Stimulated activated naive B cell treated with anti-CD40 and anti-IgM and Interleukin-4, amounts not matched to agents 10 μg/mL and 1 μg/mL and 100 μg/mL, for 72 hours (primary cell): ENCODE measurements at regions not wholly inside any gene's neighbourhood (a gene's known extent, or its start where the extent isn't known, plus 50 kb on each side); places are given as distances from the start of the nearest gene placed in this dataset.
"Not testable (repeated sequence)": the region's sequence is repeated elsewhere in the genome, so short reads cannot be mapped to it uniquely, and the experiment has no call there.

Experiments
- ATAC-seq, 2 donors: fragments of 150-1000 bp; cut with Tn5 transposase; replicated peaks; 2 replicates each; pipeline ENCODE4 v1.10.0; 2021; ENCODE audit warnings: moderate library complexity in 1 of 2
- DNase-seq: peaks from one replicate; pipeline ENCODE4 v3.0.0; 2021
- H3K27ac Mint-ChIP-seq: one replicate; pipeline ENCODE4 v1.8.0; 2022; ENCODE audit warnings: mild to moderate bottlenecking, mixed read lengths
- H3K27me3 Mint-ChIP-seq, 2 donors: one replicate each; pipeline ENCODE4 v1.8.0; 2022; ENCODE audit warnings: mixed read lengths in 2 of 2
- H3K36me3 Mint-ChIP-seq, 2 donors: one replicate each; pipeline ENCODE4 v1.8.0; 2022; ENCODE audit warnings: mixed read lengths in 2 of 2, mild to moderate bottlenecking in 1 of 2
- H3K4me1 Mint-ChIP-seq, 2 donors: one replicate each; pipeline ENCODE4 v1.8.0; 2022; ENCODE audit warnings: mixed read lengths in 2 of 2, mild to moderate bottlenecking in 1 of 2
- H3K4me3 Mint-ChIP-seq, 2 donors: one replicate each; pipeline ENCODE4 v1.8.0; 2022; ENCODE audit warnings: mild to moderate bottlenecking in 2 of 2, mixed read lengths in 2 of 2, moderate library complexity in 1 of 2
- H3K9me3 Mint-ChIP-seq, 2 donors: one replicate each; pipeline ENCODE4 v1.8.0; 2022; ENCODE audit warnings: mixed read lengths in 2 of 2, mild to moderate bottlenecking in 1 of 2

DNA sequence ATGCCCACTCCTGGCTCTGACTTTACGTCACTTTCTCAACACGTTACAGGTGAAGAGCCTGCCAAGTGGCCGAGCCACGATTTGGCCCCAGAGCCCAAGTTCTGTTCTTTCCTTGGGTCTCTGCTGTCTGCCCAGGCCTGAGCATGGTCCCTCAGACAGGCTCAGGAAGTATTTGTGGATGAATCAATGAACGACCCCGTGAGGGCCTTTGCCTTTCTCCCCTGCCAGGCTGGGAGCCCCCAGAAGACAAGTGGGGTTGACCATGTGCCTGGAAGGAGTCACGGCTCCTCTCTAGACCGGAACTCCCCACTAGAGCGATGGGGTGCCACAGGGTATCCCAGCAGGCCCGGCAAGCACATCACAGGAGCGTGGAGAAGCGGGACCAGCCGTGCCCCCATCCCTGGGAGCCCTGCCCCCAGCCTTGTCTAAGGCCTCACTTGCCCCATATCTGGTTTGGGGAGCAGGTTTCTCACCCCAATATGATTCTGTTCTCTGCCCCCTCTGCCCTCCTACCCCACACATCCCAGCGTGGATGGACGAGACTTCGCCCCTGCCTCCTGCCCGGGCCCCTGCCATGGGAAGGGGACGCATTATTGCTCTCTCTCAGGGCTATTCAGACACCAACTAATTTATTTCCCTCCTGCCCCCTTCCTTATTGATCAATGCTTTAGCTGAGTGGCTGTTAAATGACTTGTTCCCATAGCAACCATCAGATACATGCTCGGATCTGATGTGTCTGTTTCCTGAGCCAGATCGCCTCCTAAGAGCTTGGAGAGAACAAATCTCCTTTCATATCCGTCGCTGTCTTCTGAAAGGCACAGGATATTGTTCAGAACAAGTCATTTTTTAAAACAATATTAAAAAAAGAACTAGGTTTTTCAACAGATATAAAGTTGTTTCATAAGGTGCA lies 69.0 kb downstream of the DIO3 start:
- peaks cover 4 to 11% of the 10 kb centered on the region in 2 donors for H3K4me1 Mint-ChIP-seq
- ATAC-seq: no peak
- DNase-seq: no peak
- no peaks in the 10 kb centered on the region for H3K36me3 Mint-ChIP-seq
- H3K27me3 Mint-ChIP-seq: peaks cover 42 to 46% of the 10 kb centered on the region in 2 donors
- no peaks in the 10 kb centered on the region for H3K9me3 Mint-ChIP-seq
- no peak overlapping the region for H3K27ac Mint-ChIP-seq
- H3K4me3 Mint-ChIP-seq: no peak overlapping the region

DNA sequence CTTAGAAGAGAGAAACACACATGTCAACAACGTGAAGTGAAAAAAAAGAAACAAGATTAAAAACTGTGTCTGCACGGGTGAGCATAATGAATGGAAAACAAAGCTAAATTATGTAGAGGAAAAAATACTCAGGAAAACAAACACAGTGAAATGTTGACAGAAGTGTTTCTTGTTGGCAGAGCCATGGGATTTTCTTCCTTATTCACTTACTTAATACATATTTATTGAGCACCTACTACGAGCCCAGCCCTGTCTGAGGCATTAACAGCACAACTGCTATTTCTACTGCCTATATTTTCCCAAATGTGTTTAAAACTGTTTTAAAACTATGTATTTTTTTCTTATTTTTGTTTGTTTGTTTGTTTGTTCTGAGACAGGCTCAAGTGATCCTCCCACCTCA lies 69.9 kb downstream of the DIO3 start:
- Mint-ChIP-seq H3K36me3 (no peaks in the 10 kb centered on the region), H3K4me3 (no peak overlapping the region), H3K4me1 (peaks cover 4 to 11% of the 10 kb centered on the region in 2 donors), H3K27ac (no peak overlapping the region), H3K9me3 (no peaks in the 10 kb centered on the region), H3K27me3 (peaks cover 40 to 52% of the 10 kb centered on the region in 2 donors)
- ATAC-seq (no peak), DNase-seq (no peak)

DNA sequence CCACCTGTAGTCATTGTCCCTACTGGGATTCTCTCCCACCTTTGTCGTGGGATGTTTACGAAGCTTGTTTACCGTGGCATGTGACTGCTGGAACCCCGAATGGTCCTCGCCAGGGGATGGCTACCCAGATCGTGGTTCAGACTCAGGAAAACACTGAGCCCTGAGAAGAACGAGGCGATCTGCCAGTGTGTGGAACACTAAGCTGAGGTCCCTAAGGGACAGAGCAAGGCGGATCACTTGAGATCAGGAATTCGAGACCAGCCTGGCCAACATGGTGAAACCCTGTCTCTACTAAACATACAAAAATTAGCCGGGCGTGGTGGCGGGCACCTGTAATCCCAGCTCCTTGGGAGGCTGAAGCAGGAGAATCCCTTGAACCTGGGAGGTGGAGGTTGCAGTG lies 70.7 kb downstream of the DIO3 start:
- H3K9me3 Mint-ChIP-seq, DNase-seq, ATAC-seq, H3K36me3 Mint-ChIP-seq, H3K4me3 Mint-ChIP-seq, H3K27ac Mint-ChIP-seq: not testable (repeated sequence)
- Mint-ChIP-seq H3K27me3 (peaks cover 48 to 59% of the 10 kb centered on the region in 2 donors), H3K4me1 (peaks cover 4 to 11% of the 10 kb centered on the region in 2 donors)

DNA sequence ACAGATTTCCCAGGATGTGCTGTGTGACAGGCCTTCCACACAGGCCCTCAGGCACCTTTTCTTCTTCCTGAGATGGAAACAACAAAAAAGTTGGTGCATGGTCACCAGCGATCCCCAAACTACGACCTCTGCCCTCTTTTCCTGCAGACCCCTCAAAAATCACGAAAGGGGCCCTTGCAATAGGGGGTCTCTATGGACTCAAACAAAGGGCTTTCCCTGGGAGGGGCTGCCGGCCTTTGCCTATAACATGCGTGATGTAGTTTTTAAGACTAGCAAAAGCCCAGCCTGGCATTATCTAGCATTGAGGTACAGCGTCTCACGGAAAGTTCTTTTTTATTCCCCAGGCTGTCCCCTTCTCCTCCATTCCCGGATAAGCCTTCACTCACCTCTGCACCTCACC lies 71.2 kb downstream of the DIO3 start:
- Mint-ChIP-seq H3K27ac (no peak overlapping the region), H3K9me3 (no peaks in the 10 kb centered on the region)
- ATAC-seq: no peak

DNA sequence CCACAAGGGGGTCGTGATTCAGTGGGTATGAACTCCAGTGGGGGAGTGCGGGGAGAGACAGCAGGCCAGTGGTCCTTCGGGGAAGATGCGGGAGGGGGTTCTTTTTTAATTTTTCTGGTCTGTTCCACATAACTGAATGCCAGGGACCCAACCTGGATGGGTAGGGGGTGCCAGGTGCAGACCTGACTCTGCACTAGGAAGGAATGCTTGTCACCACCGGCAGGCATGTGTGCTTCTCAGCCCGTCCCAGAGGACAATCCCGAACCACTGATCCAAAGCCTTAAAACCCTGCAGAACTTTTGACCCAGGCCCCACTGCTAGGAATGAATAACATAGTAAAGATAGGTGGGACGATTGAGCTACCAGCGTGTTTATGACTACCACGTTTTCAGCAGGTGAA lies 72.0 kb downstream of the DIO3 start:
- DNase-seq (no peak), ATAC-seq (no peak)
- H3K4me3 Mint-ChIP-seq: no peak overlapping the region
- no peaks in the 10 kb centered on the region for H3K36me3 Mint-ChIP-seq
- peaks cover 42 to 53% of the 10 kb centered on the region in 2 donors for H3K27me3 Mint-ChIP-seq
- no peak overlapping the region for H3K27ac Mint-ChIP-seq
- H3K9me3 Mint-ChIP-seq: no peaks in the 10 kb centered on the region
- H3K4me1 Mint-ChIP-seq: peaks cover 2 to 4% of the 10 kb centered on the region in 2 donors

More for the DNA sequence above, 71.2 kb downstream of the DIO3 start:
- peaks cover 49 to 60% of the 10 kb centered on the region in 2 donors for H3K27me3 Mint-ChIP-seq
- peaks cover 4 to 11% of the 10 kb centered on the region in 2 donors for H3K4me1 Mint-ChIP-seq
- DNase-seq: no peak
- H3K4me3 Mint-ChIP-seq: no peak overlapping the region
- H3K36me3 Mint-ChIP-seq: no peaks in the 10 kb centered on the region

DNA sequence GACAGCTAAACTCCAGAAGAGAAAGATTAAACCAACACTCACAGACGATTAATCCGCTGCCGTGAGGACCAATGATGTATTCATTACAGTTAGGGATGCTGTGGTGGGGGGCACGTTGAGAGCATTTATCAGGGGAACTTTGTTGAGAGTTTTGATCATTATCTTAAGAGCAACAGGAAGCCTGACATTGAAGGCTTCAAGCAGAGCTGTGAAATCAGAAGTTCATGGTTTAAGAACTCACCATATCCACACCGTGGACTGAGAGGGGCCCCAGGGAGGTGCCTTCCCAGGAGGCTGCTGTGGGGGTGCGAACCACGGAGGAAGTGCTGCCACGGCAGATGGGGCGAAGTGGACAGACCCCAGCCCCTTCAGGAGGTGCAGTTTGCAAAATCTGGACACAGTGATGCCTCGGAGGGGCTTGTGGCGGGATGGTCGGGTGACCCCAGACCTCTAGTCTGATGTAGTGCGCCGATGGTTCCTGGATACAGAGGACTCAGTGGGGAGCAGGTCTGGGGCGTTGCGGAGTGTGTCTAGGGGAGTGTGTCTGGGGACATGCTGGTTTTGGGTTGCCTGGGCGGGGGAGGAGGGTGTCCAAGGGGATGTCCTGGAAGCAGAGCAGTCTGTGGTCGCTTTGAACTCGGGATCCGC lies 73.0 kb downstream of the DIO3 start:
- ATAC-seq: no peak
- no peak overlapping the region for H3K4me3 Mint-ChIP-seq
- H3K27ac Mint-ChIP-seq: no peak overlapping the region
- peaks cover 0 to 2% of the 10 kb centered on the region in 2 donors for H3K4me1 Mint-ChIP-seq
- peaks cover 47 to 59% of the 10 kb centered on the region in 2 donors for H3K27me3 Mint-ChIP-seq
- DNase-seq: no peak
- H3K9me3 Mint-ChIP-seq: no peaks in the 10 kb centered on the region
- H3K36me3 Mint-ChIP-seq: no peaks in the 10 kb centered on the region

DNA sequence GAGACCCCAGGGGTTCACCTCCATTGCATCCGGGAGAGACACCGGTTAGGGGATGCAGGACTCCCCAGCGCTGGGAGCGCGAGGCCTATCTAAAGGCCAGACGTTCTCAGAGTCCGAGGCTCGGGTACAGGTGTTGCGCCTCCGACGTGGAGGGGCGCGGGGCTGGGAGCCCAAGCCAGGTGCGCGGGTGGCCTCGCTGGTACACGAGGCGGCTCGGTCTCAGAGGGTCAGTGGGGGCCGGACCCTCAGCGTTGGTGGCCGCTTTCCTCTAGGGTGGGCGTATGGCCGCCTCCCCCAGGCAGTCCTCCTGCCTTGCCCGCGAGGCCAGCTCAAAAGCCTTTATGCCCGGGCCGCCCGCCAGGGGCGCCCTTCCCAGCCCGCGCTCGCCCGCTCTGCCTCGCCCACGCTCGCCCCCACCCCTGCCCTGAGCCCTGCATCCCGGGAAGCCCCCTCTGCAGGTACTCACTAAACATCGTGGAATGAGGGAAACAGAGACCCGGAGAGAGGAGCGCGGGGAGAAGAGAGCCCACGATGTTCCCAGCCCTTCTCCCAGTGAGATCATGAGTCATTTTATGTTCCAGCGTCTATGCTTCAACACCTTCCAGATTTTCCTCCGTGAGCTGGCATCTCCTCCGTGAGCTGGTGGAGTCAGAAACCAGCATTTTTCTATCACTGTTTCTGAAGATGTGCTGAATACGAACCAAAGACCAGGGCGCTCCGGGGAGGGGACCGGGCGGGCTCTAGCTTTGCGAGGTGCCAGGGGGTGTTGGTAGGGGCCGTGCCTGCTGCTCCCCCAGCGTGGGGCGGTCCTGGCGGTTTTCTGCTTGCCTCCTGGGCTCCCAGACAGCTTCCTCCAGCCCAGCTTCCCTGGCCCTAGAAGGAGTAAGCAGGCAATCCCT lies 73.8 kb downstream of the DIO3 start:
- Mint-ChIP-seq H3K27me3 (peaks cover 42 to 54% of the 10 kb centered on the region in 2 donors), H3K27ac (no peak overlapping the region), H3K9me3 (no peaks in the 10 kb centered on the region), H3K36me3 (no peaks in the 10 kb centered on the region), H3K4me3 (no peak overlapping the region), H3K4me1 (peaks cover 0 to 2% of the 10 kb centered on the region in 2 donors)
- ATAC-seq: no peak
- no peak for DNase-seq

DNA sequence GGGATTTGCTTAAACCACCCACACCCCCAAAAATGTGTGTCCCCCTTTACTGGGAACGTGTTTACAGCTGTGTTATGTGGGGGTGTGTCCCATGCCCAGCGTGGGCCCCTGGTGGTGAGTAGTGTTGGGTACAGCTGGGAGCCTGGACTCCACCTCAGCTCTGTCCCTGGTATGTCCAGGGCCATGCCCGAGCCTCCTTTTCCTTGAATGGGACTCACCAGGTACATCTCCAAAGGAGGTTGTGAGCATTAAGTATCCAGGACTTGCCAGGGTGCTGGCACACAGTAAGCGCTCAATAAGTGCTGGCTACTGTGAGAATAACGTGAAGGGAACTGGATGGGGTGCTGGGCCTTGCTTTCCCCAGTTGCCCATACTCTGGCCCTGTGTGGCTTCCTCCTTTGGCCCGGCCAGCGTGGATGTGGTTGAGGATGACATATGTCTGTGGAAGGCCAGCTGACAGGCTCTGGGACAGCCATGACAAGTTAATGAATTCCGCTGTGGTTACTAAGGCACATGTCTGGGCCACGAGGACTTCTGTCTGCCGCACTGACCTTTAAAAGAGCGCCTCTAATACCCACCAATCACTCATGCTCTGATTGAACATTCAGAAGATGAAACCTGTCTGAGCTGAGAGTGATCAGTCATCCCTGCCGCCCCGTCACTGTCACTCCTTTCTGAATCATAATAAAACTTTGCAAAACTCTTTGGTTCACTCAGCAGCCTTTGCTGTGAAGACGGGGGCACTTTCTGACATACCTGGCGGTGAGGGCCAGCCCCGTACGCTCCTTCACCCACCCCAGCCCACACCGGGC lies 74.7 kb downstream of the DIO3 start:
- no peaks in the 10 kb centered on the region for H3K9me3 Mint-ChIP-seq
- peaks cover 0 to 2% of the 10 kb centered on the region in 2 donors for H3K4me1 Mint-ChIP-seq
- no peak overlapping the region for H3K4me3 Mint-ChIP-seq
- H3K36me3 Mint-ChIP-seq: no peaks in the 10 kb centered on the region
- no peak overlapping the region for H3K27ac Mint-ChIP-seq
- H3K27me3 Mint-ChIP-seq: peaks cover 37 to 51% of the 10 kb centered on the region in 2 donors
- peak; percentile 71 to 89 for ATAC-seq
- no peak for DNase-seq

DNA sequence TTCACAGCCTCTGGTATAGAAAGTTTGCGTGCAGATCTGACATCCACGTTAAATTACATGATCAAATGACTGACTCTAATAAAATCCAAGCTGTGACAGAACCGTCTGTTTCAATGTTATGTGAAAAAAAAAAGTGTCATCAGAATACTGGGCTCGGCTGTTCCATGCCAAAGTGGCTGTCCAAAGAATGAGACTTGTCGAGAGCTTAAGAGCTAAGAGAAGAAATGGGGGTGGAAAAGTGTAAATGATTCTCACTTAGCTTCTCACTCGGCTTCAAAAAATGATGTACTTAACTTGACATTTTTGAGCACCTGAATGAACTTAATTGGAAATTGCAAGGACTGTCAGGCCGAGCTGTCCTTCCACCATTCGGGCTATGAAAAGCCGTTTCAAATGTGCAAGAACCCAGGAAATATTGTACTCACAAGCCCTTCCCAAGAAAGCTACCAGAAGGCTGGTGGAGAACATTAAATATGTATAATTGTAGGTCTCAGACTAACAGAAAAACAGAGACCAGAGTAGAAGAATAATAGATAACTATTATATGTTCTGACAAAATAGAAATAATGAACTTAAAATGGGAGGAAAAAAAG lies 78.0 kb downstream of the DIO3 start:
- H3K27me3 Mint-ChIP-seq: peaks cover 39 to 61% of the 10 kb centered on the region in 2 donors
- H3K27ac Mint-ChIP-seq: no peak overlapping the region
- no peaks in the 10 kb centered on the region for H3K36me3 Mint-ChIP-seq
- no peaks in the 10 kb centered on the region for H3K4me1 Mint-ChIP-seq
- DNase-seq (no peak), ATAC-seq (no peak)
- H3K9me3 Mint-ChIP-seq: peaks cover 4 to 6% of the 10 kb centered on the region in 2 donors
- no peak overlapping the region for H3K4me3 Mint-ChIP-seq

DNA sequence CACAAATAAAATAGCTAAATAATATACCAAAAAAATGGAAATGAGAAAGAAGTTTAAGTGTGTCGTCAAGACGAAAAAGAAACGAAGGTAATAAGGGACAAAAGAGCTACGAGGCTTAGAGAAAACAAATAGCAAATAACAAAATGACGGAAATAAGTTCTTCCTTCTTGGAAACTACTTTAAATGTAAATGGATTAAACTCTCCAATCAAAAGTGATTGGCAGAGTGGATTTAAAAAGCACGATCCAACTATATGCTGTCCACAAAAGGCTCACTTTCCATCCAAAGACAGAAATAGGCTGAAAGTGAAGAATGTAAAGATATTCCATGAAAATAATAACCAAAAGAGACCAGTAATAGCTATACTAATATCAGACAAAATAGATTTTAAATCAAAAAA lies 82.4 kb downstream of the DIO3 start:
- peaks cover 35 to 37% of the 10 kb centered on the region in 2 donors for H3K27me3 Mint-ChIP-seq
- no peak for ATAC-seq
- no peaks in the 10 kb centered on the region for H3K4me1 Mint-ChIP-seq

DNA sequence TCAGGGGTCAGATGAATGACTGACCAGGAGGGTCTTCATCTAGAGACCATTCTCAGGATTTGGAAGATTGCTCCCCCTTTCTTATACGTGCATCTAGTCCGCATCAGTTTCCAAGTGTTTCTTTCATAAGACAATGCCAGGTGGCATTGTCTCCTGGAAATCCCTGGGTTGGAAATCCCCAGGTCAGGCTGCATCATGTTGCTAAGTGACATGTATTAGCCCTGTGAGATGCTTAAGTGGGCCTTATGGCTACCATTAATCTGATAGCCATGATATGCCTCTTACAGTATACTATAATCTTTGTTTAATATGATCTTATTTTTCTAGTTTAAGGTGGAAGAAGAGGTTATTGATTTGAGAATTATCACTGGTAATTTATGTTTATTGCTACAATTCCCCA lies 92.8 kb downstream of the DIO3 start:
- DNase-seq: no peak
- no peak overlapping the region for H3K27ac Mint-ChIP-seq
- ATAC-seq: no peak
- no peak overlapping the region for H3K4me3 Mint-ChIP-seq
- H3K9me3 Mint-ChIP-seq: peaks cover 5 to 9% of the 10 kb centered on the region in 2 donors
- H3K4me1 Mint-ChIP-seq: no peaks in the 10 kb centered on the region
- H3K36me3 Mint-ChIP-seq: no peaks in the 10 kb centered on the region
- peaks cover 24 to 59% of the 10 kb centered on the region in 2 donors for H3K27me3 Mint-ChIP-seq

More for the DNA sequence above, 82.4 kb downstream of the DIO3 start:
- Mint-ChIP-seq H3K27ac (no peak overlapping the region), H3K4me3 (no peak overlapping the region), H3K9me3 (peaks cover 6 to 7% of the 10 kb centered on the region in 2 donors), H3K36me3 (no peaks in the 10 kb centered on the region)
- no peak for DNase-seq

DNA sequence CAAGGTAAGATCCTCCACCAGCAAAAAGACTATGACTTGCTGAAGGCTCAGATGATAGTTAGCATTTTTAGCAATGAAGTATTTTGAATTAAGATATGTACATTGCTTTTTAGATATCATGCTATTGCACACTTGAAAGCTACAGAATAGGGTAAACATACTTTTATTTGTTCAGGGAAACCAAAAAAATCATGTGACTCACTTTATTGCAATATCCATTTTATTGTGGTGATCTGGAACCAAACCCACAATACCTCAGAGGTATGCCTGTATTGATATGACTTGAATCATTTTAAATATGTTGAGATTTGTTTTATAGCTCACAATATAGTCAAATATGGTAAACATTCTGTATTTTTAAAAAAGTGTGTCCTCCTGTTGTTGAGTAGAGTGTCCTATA lies 96.1 kb downstream of the DIO3 start:
- H3K36me3 Mint-ChIP-seq: no peaks in the 10 kb centered on the region
- no peak for ATAC-seq
- no peaks in the 10 kb centered on the region for H3K4me1 Mint-ChIP-seq
- no peak overlapping the region for H3K4me3 Mint-ChIP-seq
- H3K27me3 Mint-ChIP-seq: peaks cover 25 to 67% of the 10 kb centered on the region in 2 donors
- no peak overlapping the region for H3K27ac Mint-ChIP-seq
- DNase-seq: no peak
- H3K9me3 Mint-ChIP-seq: no peaks in the 10 kb centered on the region

DNA sequence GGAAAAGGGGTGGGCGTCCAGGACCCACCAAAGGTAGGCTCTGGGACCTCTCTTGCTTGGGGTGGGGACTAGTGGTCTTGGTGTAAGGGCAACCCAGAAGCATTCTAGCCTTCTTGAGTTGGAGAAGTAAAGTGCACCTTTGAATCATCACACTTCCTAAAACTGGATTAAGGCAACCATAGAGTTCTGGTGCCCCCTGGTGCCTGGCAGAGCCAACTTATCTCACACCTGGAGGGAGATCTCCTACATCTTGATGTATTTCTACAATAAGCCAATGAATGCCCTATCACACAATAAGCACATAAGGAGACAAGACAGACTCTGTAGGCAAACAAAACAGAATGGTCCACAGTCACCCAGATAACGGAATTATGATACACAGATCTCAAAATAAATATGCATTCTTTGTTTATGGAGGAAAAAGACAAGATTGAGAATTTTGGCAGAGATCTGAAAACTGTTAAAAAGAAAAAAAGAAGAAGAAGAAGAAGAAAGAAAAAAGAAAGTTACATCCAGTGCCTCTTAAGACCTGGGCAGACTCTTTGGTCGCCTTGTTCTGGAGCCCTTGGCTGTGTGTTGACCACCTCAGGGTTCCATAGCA lies 95.9 kb upstream of the PPP2R5C start:
- peak; percentile 84 to 85 for ATAC-seq
- Mint-ChIP-seq H3K4me3 (no peak overlapping the region), H3K36me3 (peaks cover 2 to 7% of the 10 kb centered on the region in 2 donors), H3K4me1 (no peaks in the 10 kb centered on the region), H3K9me3 (peaks cover 13 to 15% of the 10 kb centered on the region in 2 donors), H3K27ac (no peak overlapping the region), H3K27me3 (peaks cover 39 to 41% of the 10 kb centered on the region in 2 donors)
- peak; percentile 43 for DNase-seq
